ENCODE measurements at regions not wholly inside any gene's neighbourhood (a gene's known extent, or its start where the extent isn't known, plus 50 kb on each side); places are given as distances from the start of the nearest gene placed in this dataset.

- H3K36me3 Mint-ChIP-seq (ENCODE audit: low read depth): no peaks in the 10 kb centered on the region
- no peak overlapping the region for H3K4me3 Mint-ChIP-seq
- H3K27ac Mint-ChIP-seq: no peak overlapping the region
- no peaks in the 10 kb centered on the region for H3K27me3 Mint-ChIP-seq
- peaks cover 5% of the 10 kb centered on the region for H3K9me3 Mint-ChIP-seq
- no peaks in the 10 kb centered on the region for H3K4me1 Mint-ChIP-seq (ENCODE audit: low read depth)
- DNase-seq (no peak), ATAC-seq (no peak)
- intact Hi-C loops (cut with micrococcal nuclease): no loop called here
- CTCF ChIA-PET: no interaction called here
- POLR2A ChIA-PET: no interaction called here
- no peak for TF ChIP-seq CTCF (IDR thresholded peaks at IDR 0.05)
These were observed 1989.3 kb upstream of the WWC1 start for GRCh38 chr5:166302166-166302565.

DNA sequence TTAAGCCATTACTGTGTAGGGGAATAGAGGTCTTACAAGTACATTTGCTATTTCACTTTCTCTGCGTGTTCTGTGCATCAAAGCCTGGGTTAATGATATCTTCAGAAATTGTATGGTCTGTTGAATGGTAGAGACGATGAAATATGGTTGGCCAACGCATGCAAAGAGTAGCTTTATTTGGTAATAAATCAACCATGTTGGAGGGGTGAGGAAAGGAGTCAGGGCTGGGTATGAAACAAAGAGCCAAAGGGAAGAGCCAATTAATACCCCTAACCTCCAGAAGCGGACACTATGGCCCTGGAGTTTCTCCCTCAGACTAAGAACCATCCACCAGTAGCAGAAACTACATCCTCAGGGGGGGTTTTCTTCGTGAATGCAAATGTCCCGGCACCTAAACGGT lies 1974.0 kb upstream of the WWC1 start:
- no peaks in the 10 kb centered on the region for H3K36me3 Mint-ChIP-seq (ENCODE audit: low read depth)
- no peak overlapping the region for H3K27ac Mint-ChIP-seq
- peaks cover 8% of the 10 kb centered on the region for H3K9me3 Mint-ChIP-seq
- H3K4me1 Mint-ChIP-seq (ENCODE audit: low read depth): no peaks in the 10 kb centered on the region
- intact Hi-C loops (cut with micrococcal nuclease): no loop called here
- CTCF ChIA-PET: no interaction called here
- TF ChIP-seq CTCF (IDR thresholded peaks at IDR 0.05): no peak
- no peak overlapping the region for H3K4me3 Mint-ChIP-seq
- ATAC-seq (no peak), DNase-seq (no peak)
- no peaks in the 10 kb centered on the region for H3K27me3 Mint-ChIP-seq
- POLR2A ChIA-PET: no interaction called here

DNA sequence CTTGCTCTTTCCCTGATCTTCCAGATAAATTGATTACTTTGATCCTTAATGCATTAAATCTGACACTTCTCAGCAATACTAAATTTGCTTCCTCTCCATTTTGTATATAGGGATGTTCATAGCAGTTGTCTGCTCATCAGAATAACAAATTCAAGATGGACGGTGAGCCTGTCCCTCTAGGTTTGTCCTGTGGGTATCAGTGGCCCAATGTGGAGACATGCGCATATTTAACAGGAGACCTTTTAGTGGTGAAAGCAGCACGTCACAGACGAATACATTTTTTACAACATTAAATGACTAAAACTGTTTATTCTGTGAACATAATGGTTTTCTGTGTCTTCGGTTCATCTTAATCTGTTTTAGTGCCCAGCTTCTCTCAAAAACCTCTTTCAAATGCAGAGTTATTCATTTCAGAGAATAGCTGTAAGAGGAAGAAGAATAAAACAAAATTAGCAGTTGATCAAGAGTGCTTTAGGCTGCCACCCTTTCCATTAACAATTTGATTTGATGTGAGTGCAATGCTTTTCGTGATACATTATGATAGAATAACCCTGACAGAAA lies 1970.4 kb upstream of the WWC1 start:
- Mint-ChIP-seq H3K4me3 (no peak overlapping the region), H3K9me3 (peaks cover 18% of the 10 kb centered on the region), H3K36me3 (ENCODE audit: low read depth) (no peaks in the 10 kb centered on the region), H3K4me1 (ENCODE audit: low read depth) (no peaks in the 10 kb centered on the region), H3K27me3 (no peaks in the 10 kb centered on the region), H3K27ac (no peak overlapping the region)
- POLR2A ChIA-PET: no interaction called here
- TF ChIP-seq CTCF (IDR thresholded peaks at IDR 0.05): no peak
- no peak for ATAC-seq
- no peak for DNase-seq
- CTCF ChIA-PET: no interaction called here
- intact Hi-C loops (cut with micrococcal nuclease): no loop called here

- CTCF ChIA-PET: no interaction called here
- ATAC-seq: no peak
- intact Hi-C loops (cut with micrococcal nuclease): no loop called here
- TF ChIP-seq CTCF (IDR thresholded peaks at IDR 0.05): no peak
- Mint-ChIP-seq H3K36me3 (ENCODE audit: low read depth) (no peaks in the 10 kb centered on the region), H3K9me3 (peaks cover 20% of the 10 kb centered on the region), H3K27ac (no peak overlapping the region), H3K4me1 (ENCODE audit: low read depth) (no peaks in the 10 kb centered on the region), H3K27me3 (no peaks in the 10 kb centered on the region), H3K4me3 (no peak overlapping the region)
- no peak for DNase-seq
- POLR2A ChIA-PET: interaction anchor here (0.8 kb wide), 1 partner anchor 15 kb away, joined by 3 read pairs; no protein-coding TSS in a partner anchor
These were observed 1967.1 kb upstream of the WWC1 start for GRCh38 chr5:166324372-166324771.

DNA sequence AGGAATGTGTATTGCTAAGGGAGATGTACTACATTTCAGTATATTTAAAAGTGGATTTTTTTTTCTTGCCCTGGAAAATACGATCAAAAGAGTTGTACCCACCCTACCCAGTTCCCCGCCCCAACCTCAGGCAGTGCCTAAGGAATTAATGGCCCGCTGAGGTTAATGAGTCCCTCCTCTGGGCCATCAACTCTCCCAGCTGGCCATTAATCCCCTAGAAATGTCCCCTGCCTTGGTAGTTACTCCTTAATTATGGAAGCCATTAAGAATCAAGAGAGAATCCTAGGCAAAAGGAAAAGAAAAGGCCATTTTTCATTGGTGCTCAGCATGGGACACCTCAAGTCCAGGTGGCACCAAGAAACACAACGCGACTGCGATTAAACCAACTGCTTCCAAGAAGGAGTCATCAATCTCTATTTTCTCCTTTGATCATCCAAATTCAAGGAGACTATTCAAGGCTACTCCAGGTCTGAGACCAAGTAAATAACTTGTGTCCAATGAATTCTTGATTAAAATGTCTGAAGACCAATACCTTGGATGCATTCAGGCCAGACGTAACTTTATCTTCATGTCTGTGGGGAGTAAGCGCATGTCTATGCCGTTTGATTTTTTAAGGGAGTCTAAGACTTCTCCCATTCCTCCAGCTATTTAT lies 1962.2 kb upstream of the WWC1 start:
- peaks cover 15% of the 10 kb centered on the region for H3K9me3 Mint-ChIP-seq
- no peaks in the 10 kb centered on the region for H3K36me3 Mint-ChIP-seq (ENCODE audit: low read depth)
- CTCF ChIA-PET: no interaction called here
- H3K4me1 Mint-ChIP-seq (ENCODE audit: low read depth): no peaks in the 10 kb centered on the region
- intact Hi-C loops (cut with micrococcal nuclease): no loop called here
- ATAC-seq (no peak), DNase-seq (no peak)
- TF ChIP-seq CTCF (IDR thresholded peaks at IDR 0.05): no peak
- POLR2A ChIA-PET: no interaction called here
- H3K27ac Mint-ChIP-seq: no peak overlapping the region
- H3K4me3 Mint-ChIP-seq: no peak overlapping the region
- no peaks in the 10 kb centered on the region for H3K27me3 Mint-ChIP-seq

Data from activated CD8-positive, alpha-beta T cell treated with anti-CD3 and anti-CD28 coated beads for 36 hours (primary cell).